Ovary (tissue), 3 donors: ENCODE measurements at regions not wholly inside any gene's neighbourhood (a gene's known extent, or its start where the extent isn't known, plus 50 kb on each side); places are given as distances from the start of the nearest gene placed in this dataset.

Experiments
- CTCF ChIP-seq, 3 donors: fragments of 450-650 bp in 2 of 3; fragments of 200-600 bp in 1 of 3; IDR thresholded peaks; one replicate each; pipeline versions ENCODE4 v1.5.1 to v1.8.0; 2016 to 2022; ENCODE audit warnings: antibody characterized with exemption in 3 of 3, mild to moderate bottlenecking in 1 of 3
- EP300 ChIP-seq: sonication (generic); formaldehyde crosslinking; IDR thresholded peaks from one replicate; pipeline ENCODE4 v1.6.1; 2017; ENCODE audit warnings: antibody characterized with exemption
- POLR2A ChIP-seq: fragments of 450-650 bp; IDR thresholded peaks from one replicate; pipeline ENCODE4 v1.6.1; 2017; ENCODE audit warnings: antibody characterized with exemption, mild to moderate bottlenecking, moderate library complexity
- donor health status: DM: no; HTN: no; CAD: no.

DNA sequence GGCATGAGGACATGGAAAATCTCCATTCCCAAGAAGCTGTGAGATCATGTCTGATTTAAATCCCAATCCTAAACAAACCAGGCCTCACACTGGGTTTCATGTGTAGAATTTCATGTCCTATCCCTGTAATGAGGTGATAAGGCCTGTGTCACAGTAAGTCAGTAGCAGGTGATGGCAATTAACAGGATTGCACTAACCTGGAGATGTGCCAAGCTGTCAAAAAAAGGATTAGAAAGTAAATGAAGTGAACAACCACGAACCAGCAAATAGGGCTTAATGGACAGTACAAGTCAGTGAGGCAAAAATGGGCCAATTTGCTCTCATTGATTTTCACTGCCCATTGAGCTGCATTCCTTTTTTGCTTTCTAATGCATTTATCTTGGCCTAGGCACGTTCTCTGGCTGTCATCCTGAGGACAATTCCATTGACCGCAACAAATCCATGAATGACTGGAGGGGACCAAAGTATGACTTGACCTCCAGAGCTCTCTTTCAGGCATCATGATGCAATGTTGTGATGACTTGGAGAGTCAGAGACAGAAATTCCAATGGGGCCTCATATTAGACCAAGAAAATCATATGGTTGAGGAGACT is 673.6 kb upstream of the ADGRL2 start:
- no peak for TF ChIP-seq POLR2A
- TF ChIP-seq CTCF (IDR thresholded peaks at IDR 0.05), result no peak
- TF ChIP-seq EP300, result no peak
